ENCODE measurements at regions not wholly inside any gene's neighbourhood (a gene's known extent, or its start where the extent isn't known, plus 50 kb on each side); places are given as distances from the start of the nearest gene placed in this dataset.

GRCh38 chr5:161960314-161960713, 107.3 kb upstream of the GABRG2 start:
- H3K4me3 ChIP-seq (ENCODE audit: low read depth, low read length): no peak overlapping the region
- DNase-seq (ENCODE audit: low read depth): no peak
- TF ChIP-seq CTCF (conservative IDR thresholded peaks at IDR 0.05; ENCODE audit: low read depth, low read length): no peak

DNA sequence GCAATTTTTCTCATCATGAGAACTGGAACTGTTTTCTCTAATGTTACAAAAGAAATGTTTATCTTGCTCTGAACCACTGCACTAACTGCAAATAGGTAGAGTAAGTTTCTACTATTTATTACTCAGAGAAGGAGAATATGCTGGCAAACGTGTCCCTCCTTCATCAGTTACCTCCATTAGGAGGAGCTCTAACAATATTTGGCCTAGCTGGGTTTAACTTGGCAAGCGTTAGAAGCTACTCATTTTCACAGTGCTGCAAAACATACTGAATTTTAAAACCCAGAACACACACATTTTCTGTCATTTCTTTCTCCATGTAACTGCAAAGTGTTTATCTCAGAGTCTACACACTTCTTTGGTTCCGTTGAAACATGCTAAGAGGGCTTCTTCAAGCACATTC, 101.0 kb upstream of the GABRG2 start:
- TF ChIP-seq CTCF (conservative IDR thresholded peaks at IDR 0.05; ENCODE audit: low read depth, low read length): peak; percentile 63
- H3K4me3 ChIP-seq (ENCODE audit: low read depth, low read length): no peak overlapping the region
- peak; percentile 3 for DNase-seq (ENCODE audit: low read depth)

GRCh38 chr5:161975350-161975749, 92.2 kb upstream of the GABRG2 start:
- no peak for DNase-seq (ENCODE audit: low read depth)
- TF ChIP-seq CTCF (conservative IDR thresholded peaks at IDR 0.05; ENCODE audit: low read depth, low read length): no peak
- H3K4me3 ChIP-seq (ENCODE audit: low read depth, low read length): no peak overlapping the region

- no peak for TF ChIP-seq CTCF (conservative IDR thresholded peaks at IDR 0.05; ENCODE audit: low read depth, low read length)
Measured at GRCh38 chr5:161988077-161988476, 79.5 kb upstream of the GABRG2 start.

More at GRCh38 chr5:161988077-161988476, 79.5 kb upstream of the GABRG2 start:
- no peak overlapping the region for H3K4me3 ChIP-seq (ENCODE audit: low read depth, low read length)
- DNase-seq (ENCODE audit: low read depth): no peak
